Endothelial cell of umbilical vein (primary cell): ENCODE measurements at regions not wholly inside any gene's neighbourhood (a gene's known extent, or its start where the extent isn't known, plus 50 kb on each side); places are given as distances from the start of the nearest gene placed in this dataset.

Experiments used
- BruUV-seq: library from RNA; stranded (reverse); fragments of 400-500 nt; replicated peaks from 2 replicates; lab custom pipeline; 2021; lab: Mats Ljungman, UMichigan
- CTCF ChIA-PET: fragments of 300-600, 350-600 bp; sonication (Branson Sonifier 250); formaldehyde crosslinking; loops from one replicate; lab custom pipeline; 2021; ENCODE audit warnings: antibody characterized with exemption, inconsistent platforms; lab: Charles Lee
- POLR2A ChIA-PET: fragments of 300-600, 350-600 bp; sonication (Branson Sonifier 250); formaldehyde crosslinking; loops from one replicate; lab custom pipeline; 2021; ENCODE audit warnings: antibody characterized with exemption, inconsistent platforms; lab: Charles Lee
- DNase-seq: peaks from one replicate; pipeline ENCODE4 v3.0.0-alpha.2; 2011; ENCODE audit warnings: low read depth, low spot score
- FAIRE-seq: peaks from 2 replicates; lab custom pipeline; 2011; peaks lifted over from hg19 to GRCh38; lab: Jason Lieb, UNC
- H2AFZ ChIP-seq: 2 replicates; pipeline ENCODE4 v1.6.0; 2012; ENCODE audit warnings: low read depth, low read length, control low read depth, inconsistent platforms
- H3K27ac ChIP-seq: 2 replicates; pipeline ENCODE4 v1.5.1; 2011; ENCODE audit warnings: low read depth, mild to moderate bottlenecking, control low read depth, low read length, moderate library complexity; ENCODE audit not compliant: insufficient read depth
- H3K27me3 ChIP-seq, 2 experiments: 2 replicates each; pipeline versions ENCODE4 v1.6.0 to v1.6.1; 2011; ENCODE audit warnings: low read length in 2 of 2, mixed read lengths in 1 of 2; ENCODE audit not compliant: control insufficient read depth in 2 of 2, insufficient read depth in 2 of 2
- H3K36me3 ChIP-seq, 2 experiments: 2 replicates in 1 of 2; 3 replicates in 1 of 2; pipeline ENCODE4 v1.5.1; 2011; ENCODE audit warnings: low read length in 2 of 2, mild to moderate bottlenecking in 1 of 2, moderate library complexity in 1 of 2; ENCODE audit not compliant: control insufficient read depth in 2 of 2, insufficient read depth in 2 of 2; ENCODE audit errors: extremely low read depth in 1 of 2
- H3K4me1 ChIP-seq: 3 replicates; pipeline ENCODE4 v1.5.1; 2011; ENCODE audit warnings: mild to moderate bottlenecking, low read length; ENCODE audit not compliant: control insufficient read depth, insufficient read depth; ENCODE audit errors: extremely low read depth
- H3K4me2 ChIP-seq: 2 replicates; pipeline ENCODE4 v1.6.1; 2011; ENCODE audit warnings: low read length, control low read depth, mixed read lengths; ENCODE audit not compliant: insufficient read depth
- H3K4me3 ChIP-seq, 3 experiments: fragments of 200-600 bp in 1 of 3; sonication (generic), shearing (Covaris generic) in 1 of 3; replicated peaks in 1 of 3; 2 replicates each; pipeline ENCODE4 v1.5.1; 2011 to 2016; ENCODE audit warnings: control low read depth in 3 of 3, low read length in 3 of 3, mild to moderate bottlenecking in 2 of 3, inconsistent platforms in 1 of 3, low read depth in 1 of 3, moderate library complexity in 1 of 3; ENCODE audit not compliant: insufficient read depth in 1 of 3
- H3K79me2 ChIP-seq: 2 replicates; pipeline ENCODE4 v1.6.0; 2012; ENCODE audit warnings: low read length, inconsistent platforms; ENCODE audit not compliant: control insufficient read depth, insufficient read depth
- H3K9ac ChIP-seq: replicated peaks from 2 replicates; pipeline ENCODE3; 2011; ENCODE audit warnings: low read length, control low read depth; ENCODE audit not compliant: insufficient read depth; ENCODE audit errors: extremely low read depth
- H3K9me1 ChIP-seq: replicated peaks from 3 replicates; pipeline ENCODE4 v1.6.0; 2011; ENCODE audit warnings: mild to moderate bottlenecking, low read length; ENCODE audit not compliant: control insufficient read depth, insufficient read depth; ENCODE audit errors: extremely low read depth
- H3K9me3 ChIP-seq: replicated peaks from 2 replicates; pipeline ENCODE4 v1.5.1; 2012; ENCODE audit warnings: low read length, inconsistent platforms; ENCODE audit not compliant: control insufficient read depth, insufficient read depth
- H4K20me1 ChIP-seq: replicated peaks from 2 replicates; pipeline ENCODE3; 2011; ENCODE audit warnings: mild to moderate bottlenecking, low read length; ENCODE audit not compliant: control insufficient read depth, insufficient read depth; ENCODE audit errors: extremely low read depth
- EZH2 ChIP-seq: IDR thresholded peaks from 2 replicates; pipeline ENCODE4 v1.6.1; 2012; ENCODE audit warnings: borderline replicate concordance, low read depth, mild to moderate bottlenecking, moderate library complexity, low read length, inconsistent platforms; ENCODE audit not compliant: severe bottlenecking
- FOS ChIP-seq: IDR thresholded peaks from 2 replicates; pipeline ENCODE4 v1.6.1; 2011; ENCODE audit warnings: mild to moderate bottlenecking, low read length, moderate library complexity, borderline replicate concordance; ENCODE audit not compliant: insufficient read depth
- GATA2 ChIP-seq: IDR thresholded peaks from 2 replicates; pipeline ENCODE4 v1.7.0; 2011; ENCODE audit warnings: low read depth, mild to moderate bottlenecking, moderate library complexity, mixed read lengths, low read length; ENCODE audit not compliant: insufficient read length, insufficient read depth
- JUN ChIP-seq: IDR thresholded peaks from 2 replicates; pipeline ENCODE4 v1.6.1; 2011; ENCODE audit warnings: borderline replicate concordance, low read depth; ENCODE audit not compliant: insufficient read length, insufficient read depth
- MYC ChIP-seq: IDR thresholded peaks from one replicate; pipeline ENCODE4 v1.6.1; 2011; ENCODE audit warnings: mild to moderate bottlenecking, low read depth, low read length
- POLR2A ChIP-seq: IDR thresholded peaks from 2 replicates; pipeline ENCODE4 v1.6.1; 2012; ENCODE audit warnings: low read depth, mild to moderate bottlenecking, control low read depth, low read length
- POLR2AphosphoS5 ChIP-seq: IDR thresholded peaks from 2 replicates; pipeline ENCODE4 v1.6.1; 2012; ENCODE audit warnings: low read depth, mild to moderate bottlenecking, control low read depth, low read length, moderate library complexity; ENCODE audit not compliant: insufficient read depth
- dilution Hi-C: fragments of 300-500 bp; cut with MboI; formaldehyde crosslinking; loops from one replicate; pipeline ENCODE4 v1.15.0; 2019; ENCODE audit warnings: low sequenced_read_pairs; ENCODE audit not compliant: extremely low pct_ligation_motif_present
- intact Hi-C: fragments of 100-400 bp; cut with micrococcal nuclease; formaldehyde crosslinking; loops from one replicate; pipeline ENCODE4 v1.10.0; 2022
- TF ChIP-seq, protein P1 (sequence below): IDR thresholded peaks from 2 replicates; pipeline ENCODE4 v1.6.1; 2011; ENCODE audit not compliant: insufficient read depth, insufficient read length
- TF ChIP-seq, protein P2 (sequence below), 2 donors: IDR thresholded peaks; 1 replicate in 1 of 2; 2 replicates in 1 of 2; pipeline ENCODE4 v1.5.1; 2011; ENCODE audit warnings: low read length in 2 of 2, mild to moderate bottlenecking in 2 of 2, moderate library complexity in 2 of 2, control low read depth in 1 of 2, inconsistent platforms in 1 of 2, low read depth in 1 of 2; ENCODE audit not compliant: insufficient read depth in 1 of 2; ENCODE audit errors: extremely low read depth in 1 of 2

DNA sequence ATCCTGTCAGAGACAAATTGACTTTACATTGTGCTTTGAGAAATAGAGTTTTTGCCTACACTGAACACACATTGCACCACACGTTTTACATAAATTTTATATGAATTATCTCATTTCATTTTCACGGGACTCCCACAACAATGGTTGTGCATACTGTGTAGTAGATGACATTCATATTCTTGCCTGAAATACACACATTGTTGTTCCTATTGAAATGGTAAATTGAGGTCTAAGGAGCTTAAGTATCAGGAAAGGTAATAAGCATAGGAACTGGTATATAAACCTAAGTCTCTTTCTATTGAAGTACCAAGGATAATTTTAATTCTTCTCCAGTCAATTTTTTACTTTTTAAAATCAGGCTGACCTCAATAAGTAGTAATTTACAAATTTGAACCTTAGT lies 473.7 kb upstream of the DEPDC1 start:
- Histone ChIP-seq H3K36me3 (no peaks in the 10 kb centered on the region), H3K4me1 (no peaks in the 10 kb centered on the region), H3K79me2 (no peaks in the 10 kb centered on the region), H4K20me1 (no peaks in the 10 kb centered on the region), H3K27ac (no peak overlapping the region), H3K9me1 (no peaks in the 10 kb centered on the region), H3K4me3 (no peak overlapping the region), H2AFZ (no peak overlapping the region), H3K4me2 (no peak overlapping the region), H3K27me3 (no peaks in the 10 kb centered on the region), H3K9me3 (no peaks in the 10 kb centered on the region), H3K9ac (no peak overlapping the region)
- DNase-seq (no peak), FAIRE-seq (no peak)
- TF ChIP-seq FOS: no peak
- TF ChIP-seq, protein P1, sequence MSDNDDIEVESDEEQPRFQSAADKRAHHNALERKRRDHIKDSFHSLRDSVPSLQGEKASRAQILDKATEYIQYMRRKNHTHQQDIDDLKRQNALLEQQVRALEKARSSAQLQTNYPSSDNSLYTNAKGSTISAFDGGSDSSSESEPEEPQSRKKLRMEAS: no peak
- no peak for TF ChIP-seq POLR2A
- TF ChIP-seq, protein P2, sequence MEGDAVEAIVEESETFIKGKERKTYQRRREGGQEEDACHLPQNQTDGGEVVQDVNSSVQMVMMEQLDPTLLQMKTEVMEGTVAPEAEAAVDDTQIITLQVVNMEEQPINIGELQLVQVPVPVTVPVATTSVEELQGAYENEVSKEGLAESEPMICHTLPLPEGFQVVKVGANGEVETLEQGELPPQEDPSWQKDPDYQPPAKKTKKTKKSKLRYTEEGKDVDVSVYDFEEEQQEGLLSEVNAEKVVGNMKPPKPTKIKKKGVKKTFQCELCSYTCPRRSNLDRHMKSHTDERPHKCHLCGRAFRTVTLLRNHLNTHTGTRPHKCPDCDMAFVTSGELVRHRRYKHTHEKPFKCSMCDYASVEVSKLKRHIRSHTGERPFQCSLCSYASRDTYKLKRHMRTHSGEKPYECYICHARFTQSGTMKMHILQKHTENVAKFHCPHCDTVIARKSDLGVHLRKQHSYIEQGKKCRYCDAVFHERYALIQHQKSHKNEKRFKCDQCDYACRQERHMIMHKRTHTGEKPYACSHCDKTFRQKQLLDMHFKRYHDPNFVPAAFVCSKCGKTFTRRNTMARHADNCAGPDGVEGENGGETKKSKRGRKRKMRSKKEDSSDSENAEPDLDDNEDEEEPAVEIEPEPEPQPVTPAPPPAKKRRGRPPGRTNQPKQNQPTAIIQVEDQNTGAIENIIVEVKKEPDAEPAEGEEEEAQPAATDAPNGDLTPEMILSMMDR (IDR thresholded peaks at IDR 0.05; ENCODE audit: extremely low read depth in 1 of 2, insufficient read depth in 1 of 2, low read depth in 1 of 2, low read length in 2 of 2): no peak
- no peak for TF ChIP-seq POLR2AphosphoS5
- no peak for TF ChIP-seq GATA2
- no peak for TF ChIP-seq JUN
- no peak for TF ChIP-seq EZH2
- no peak for TF ChIP-seq MYC
- BruUV-seq: no TSS peak
- dilution Hi-C loops (no loop called here), intact Hi-C loops (no loop called here)
- POLR2A ChIA-PET: no interaction called here
- CTCF ChIA-PET: no interaction called here
